Spleen (tissue), 11 donors: ENCODE measurements at regions not wholly inside any gene's neighbourhood (a gene's known extent, or its start where the extent isn't known, plus 50 kb on each side); places are given as distances from the start of the nearest gene placed in this dataset.

ENCODE experiments used
- DNase-seq: peaks from one replicate; pipeline ENCODE4 v3.0.0-alpha.2; 2020
- H3K27ac ChIP-seq, 8 donors: fragments of 200-600 bp; sonication (generic) in 7 of 8; 1 replicate in 4 of 8; 2 replicates in 4 of 8; pipeline versions ENCODE4 v1.5.0 to v1.8.0; 2016 to 2021; ENCODE audit warnings: inconsistent platforms in 4 of 8, mild to moderate bottlenecking in 4 of 8, moderate library complexity in 1 of 8
- H3K27me3 ChIP-seq, 7 donors: fragments of 200-600 bp; sonication (generic) in 6 of 7; replicated peaks in 1 of 7; 1 replicate in 4 of 7; 2 replicates in 3 of 7; pipeline versions ENCODE4 v1.5.0 to v1.8.0; 2016 to 2021; ENCODE audit warnings: inconsistent platforms in 3 of 7, mild to moderate bottlenecking in 1 of 7
- H3K36me3 ChIP-seq, 6 donors: fragments of 200-600 bp; sonication (generic) in 5 of 6; 1 replicate in 4 of 6; 2 replicates in 2 of 6; pipeline versions ENCODE4 v1.5.0 to v1.8.0; 2016 to 2021; ENCODE audit warnings: inconsistent platforms in 2 of 6
- H3K4me1 ChIP-seq, 6 donors: fragments of 200-600 bp; sonication (generic) in 5 of 6; 1 replicate in 3 of 6; 2 replicates in 3 of 6; pipeline versions ENCODE4 v1.5.0 to v1.8.0; 2016 to 2021; ENCODE audit warnings: inconsistent platforms in 3 of 6
- H3K4me3 ChIP-seq, 8 donors: fragments of 200-600 bp; sonication (generic) in 7 of 8; 1 replicate in 4 of 8; 2 replicates in 4 of 8; pipeline versions ENCODE4 v1.5.0 to v1.8.0; 2016 to 2021; ENCODE audit warnings: inconsistent platforms in 4 of 8, mild to moderate bottlenecking in 4 of 8, moderate library complexity in 2 of 8
- H3K9me3 ChIP-seq, 8 donors: fragments of 200-600 bp; sonication (generic) in 7 of 8; 1 replicate in 4 of 8; 2 replicates in 4 of 8; pipeline versions ENCODE4 v1.5.0 to v1.8.0; 2016 to 2021; ENCODE audit warnings: inconsistent platforms in 4 of 8
- CTCF ChIP-seq, 11 experiments: fragments of 200-600 bp in 7 of 11; fragments of 450-650 bp in 4 of 11; sonication (generic) in 4 of 11; IDR thresholded peaks in 8 of 11; conservative IDR thresholded peaks in 3 of 11; 1 replicate in 7 of 11; 2 replicates in 4 of 11; pipeline versions ENCODE4 v1.4.0 to v1.8.0; 2016 to 2021; ENCODE audit warnings: antibody characterized with exemption in 11 of 11, inconsistent platforms in 4 of 11, mild to moderate bottlenecking in 1 of 11
- POLR2A ChIP-seq, 3 donors: fragments of 450-650 bp; IDR thresholded peaks; one replicate each; pipeline ENCODE4 v1.5.1; 2017; ENCODE audit warnings: antibody characterized with exemption in 3 of 3, mild to moderate bottlenecking in 1 of 3
- POLR2AphosphoS5 ChIP-seq, 3 donors: sonication (generic); formaldehyde crosslinking; IDR thresholded peaks; one replicate each; pipeline ENCODE4 v1.5.1; 2017; ENCODE audit warnings: antibody characterized with exemption in 3 of 3
- WGBS, 5 donors: extraction: QIAGEN DNeasy Blood & Tissue Kit in 3 of 5; methylation state at CpG; one replicate each; pipeline versions ENCODE4 v1.1.5 to v1.1.7; 2013 to 2018; 5-methylcytosine and 5-hydroxymethylcytosine counted together
- intact Hi-C: fragments of 100-400 bp; cut with DNase I; formaldehyde crosslinking; loops from one replicate; pipeline ENCODE4 v1.15.0; 2023; ENCODE audit warnings: low total_unique reads
- donor health status: healthy with polysubstance abuse.
- donor health status: DM: no; HTN: no; CAD: no; lungs with moderate emphysema.
- donor health status: DM: no; HTN: no; CAD: no.
- donor health status: Bipolar disorder and iron deficiency.
- donor health status: healthy.
- donor health status: DM: no; HTN: no; CAD: no.
- donor health status: DM: yes; HTN: yes; CAD: no.

DNA sequence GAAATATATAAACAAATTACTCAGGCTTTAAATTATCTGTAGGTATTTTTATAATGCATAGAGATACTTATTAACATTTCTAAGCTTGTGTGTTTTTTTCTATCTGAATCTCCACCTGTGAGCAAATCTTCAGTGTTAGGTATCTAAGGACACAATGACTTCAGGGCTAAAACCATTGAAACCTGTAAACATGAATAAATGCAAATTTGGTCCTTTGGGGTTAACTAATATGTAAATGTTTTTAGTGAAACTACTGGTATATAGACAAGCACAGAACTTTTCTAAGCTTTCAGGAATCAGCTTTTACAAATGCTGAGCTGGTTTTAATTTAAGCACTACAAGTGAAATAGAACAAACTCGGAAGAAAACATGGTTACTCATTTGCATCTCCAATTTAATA, 147.9 kb downstream of the FBXO8 start:
- intact Hi-C loops = no loop called here
- Histone ChIP-seq H3K27me3 (peaks cover 0 to 3% (median 0%) of the 10 kb centered on the region in 7 donors), H3K27ac (peak overlapping the region in 1 of 8 donors; percentile 13), H3K36me3 (no peaks in the 10 kb centered on the region), H3K9me3 (no peaks in the 10 kb centered on the region), H3K4me3 (peak overlapping the region in 1 of 8 donors; percentile 18), H3K4me1 (no peaks in the 10 kb centered on the region)
- 60 to 80% (median 62%) methylated on average over 1 of the region's 1 CpG for WGBS, 5 donors
- no peak for DNase-seq
- TF ChIP-seq POLR2AphosphoS5 (IDR thresholded peaks at IDR 0.05) (no peak), CTCF (IDR thresholded peaks at IDR 0.05 in 8 of 11, conservative IDR thresholded peaks at IDR 0.05 in 3 of 11) (no peak), POLR2A (IDR thresholded peaks at IDR 0.05) (no peak)

GRCh38 chr4:174134361-174134760, 149.1 kb downstream of the FBXO8 start:
- WGBS, 5 donors = 87 to 98% (median 90%) methylated on average over 2 of the region's 2 CpGs
- peak overlapping the region in 1 of 8 donors; percentile 17 for H3K27ac ChIP-seq
- no peaks in the 10 kb centered on the region for H3K4me1 ChIP-seq
- intact Hi-C loops = no loop called here
- no peaks in the 10 kb centered on the region for H3K9me3 ChIP-seq
- H3K27me3 ChIP-seq = peaks cover 0 to 13% (median 0%) of the 10 kb centered on the region in 7 donors
- DNase-seq = no peak
- H3K36me3 ChIP-seq = no peaks in the 10 kb centered on the region
- no peak overlapping the region for H3K4me3 ChIP-seq
- TF ChIP-seq CTCF (IDR thresholded peaks at IDR 0.05 in 8 of 11, conservative IDR thresholded peaks at IDR 0.05 in 3 of 11) (no peak), POLR2A (IDR thresholded peaks at IDR 0.05) (no peak), POLR2AphosphoS5 (IDR thresholded peaks at IDR 0.05) (no peak)

- 46 to 65% (median 58%) methylated on average over 1 of the region's 1 CpG for WGBS, 5 donors
- Histone ChIP-seq H3K36me3 (no peaks in the 10 kb centered on the region), H3K4me3 (no peak overlapping the region), H3K4me1 (no peaks in the 10 kb centered on the region), H3K27ac (no peak overlapping the region), H3K27me3 (peaks cover 0 to 13% (median 0%) of the 10 kb centered on the region in 7 donors), H3K9me3 (no peaks in the 10 kb centered on the region)
- no peak for TF ChIP-seq POLR2A (IDR thresholded peaks at IDR 0.05)
- TF ChIP-seq CTCF (IDR thresholded peaks at IDR 0.05 in 8 of 11, conservative IDR thresholded peaks at IDR 0.05 in 3 of 11) = no peak
- no peak for TF ChIP-seq POLR2AphosphoS5 (IDR thresholded peaks at IDR 0.05)
- intact Hi-C loops = no loop called here
- no peak for DNase-seq
Observed at GRCh38 chr4:174133551-174133950, 149.9 kb downstream of the FBXO8 start.

DNA sequence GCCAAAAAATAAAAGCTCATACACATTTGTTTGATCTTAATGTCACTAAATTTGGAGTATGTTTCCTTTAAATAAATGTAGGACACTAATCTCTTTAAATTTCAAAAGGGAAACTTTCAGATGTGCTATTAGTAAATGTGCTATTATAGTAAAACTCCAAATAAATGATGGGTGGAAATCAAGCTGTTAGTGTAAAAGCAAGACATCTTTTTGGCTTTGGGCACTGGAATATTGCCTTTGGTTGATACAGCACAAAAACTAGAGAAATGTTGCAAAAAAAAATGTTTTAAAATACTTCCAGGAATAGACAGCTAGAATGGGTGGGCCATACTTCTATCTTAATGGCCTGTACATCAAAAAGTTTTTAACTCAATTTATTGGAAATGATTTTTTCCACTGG, 151.6 kb downstream of the FBXO8 start:
- H3K36me3 ChIP-seq = no peaks in the 10 kb centered on the region
- no peaks in the 10 kb centered on the region for H3K4me1 ChIP-seq
- no peak overlapping the region for H3K27ac ChIP-seq

More for the DNA sequence above, 151.6 kb downstream of the FBXO8 start:
- no peak overlapping the region for H3K4me3 ChIP-seq
- H3K27me3 ChIP-seq = peaks cover 0 to 22% (median 0%) of the 10 kb centered on the region in 7 donors
- no peak for DNase-seq
- TF ChIP-seq CTCF (IDR thresholded peaks at IDR 0.05 in 8 of 11, conservative IDR thresholded peaks at IDR 0.05 in 3 of 11) = no peak
- TF ChIP-seq POLR2AphosphoS5 (IDR thresholded peaks at IDR 0.05) = no peak
- no peak for TF ChIP-seq POLR2A (IDR thresholded peaks at IDR 0.05)
- no peaks in the 10 kb centered on the region for H3K9me3 ChIP-seq
- intact Hi-C loops = no loop called here
